NCI-H2227 (cell line): ENCODE measurements at regions not wholly inside any gene's neighbourhood (a gene's known extent, or its start where the extent isn't known, plus 50 kb on each side); places are given as distances from the start of the nearest gene placed in this dataset.

Experiments used
- DNase-seq: peaks from one replicate; lab custom pipeline; 2025; ENCODE audit not compliant: unreplicated experiment; lab: John Stamatoyannopoulos, UW

DNA sequence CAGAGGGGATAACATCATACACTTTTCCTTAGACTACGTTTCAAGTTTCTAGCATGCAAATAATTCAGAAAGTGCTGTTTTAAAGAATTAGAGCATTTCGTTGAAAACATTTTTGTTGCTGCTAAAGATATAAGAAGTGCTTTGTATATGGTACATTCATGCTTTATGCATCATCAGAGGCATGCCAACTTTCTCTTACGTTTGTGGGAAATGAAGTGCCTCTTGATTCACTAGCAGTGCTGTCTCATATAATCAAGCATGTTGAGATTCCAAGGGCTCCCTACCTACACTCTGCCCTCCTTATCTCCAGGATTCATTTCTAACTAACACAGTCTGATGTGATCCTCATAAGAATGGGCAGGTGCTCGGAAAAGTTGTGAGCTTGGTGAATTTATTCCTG is 748.6 kb upstream of the DDX18 start:
- DNase-seq, result no peak

DNA sequence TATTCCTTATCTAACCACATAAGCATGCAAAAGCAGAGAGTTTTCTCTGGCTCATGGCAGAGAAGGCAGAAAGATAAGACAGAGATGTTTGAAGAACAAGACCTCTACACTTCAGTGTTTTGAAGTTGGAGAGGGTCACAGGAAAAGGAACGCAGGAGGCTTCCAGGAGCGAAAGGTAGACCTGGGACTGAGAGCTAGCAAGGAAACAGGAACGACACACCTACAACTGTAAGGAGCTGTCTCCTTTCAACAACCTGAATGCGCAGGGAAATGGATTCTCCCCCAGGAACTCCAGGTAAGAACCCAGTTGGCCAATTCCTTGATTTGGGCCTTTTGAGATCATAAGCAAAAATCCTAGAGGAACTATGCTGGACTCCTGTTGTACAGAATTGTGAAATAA is 746.6 kb upstream of the DDX18 start:
- no peak for DNase-seq

DNA sequence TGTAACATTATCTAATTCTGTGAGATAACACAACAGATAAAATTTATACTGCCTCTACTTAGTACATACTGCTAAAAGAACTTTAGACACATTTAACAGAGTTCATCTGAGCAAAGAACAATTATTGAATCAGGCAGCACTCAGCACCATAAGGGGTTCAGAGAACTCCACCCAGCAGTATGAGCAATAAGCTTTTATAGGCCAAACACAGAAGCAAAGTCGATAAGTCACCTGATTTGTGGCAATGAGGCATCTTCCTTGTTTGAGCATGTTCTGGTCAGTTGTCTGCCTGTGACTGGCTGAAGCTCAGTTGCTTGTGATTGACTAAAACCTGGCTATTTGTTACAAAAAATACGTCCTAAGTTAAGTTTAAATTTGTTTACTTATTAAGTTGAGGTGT is 746.1 kb upstream of the DDX18 start:
- no peak for DNase-seq

- no peak for DNase-seq
These were observed 742.9 kb upstream of the DDX18 start for GRCh38 chr2:117071556-117072102.

- no peak for DNase-seq
These were observed 739.7 kb upstream of the DDX18 start for GRCh38 chr2:117074756-117075155.

- no peak for DNase-seq
These were observed 729.2 kb upstream of the DDX18 start for GRCh38 chr2:117085256-117085655.

GRCh38 chr2:117085737-117086136 is 728.8 kb upstream of the DDX18 start:
- DNase-seq, result no peak

GRCh38 chr2:117086174-117086942 is 728.1 kb upstream of the DDX18 start:
- no peak for DNase-seq

- DNase-seq, result no peak
These were observed 727.6 kb upstream of the DDX18 start for GRCh38 chr2:117086943-117087250.

DNA sequence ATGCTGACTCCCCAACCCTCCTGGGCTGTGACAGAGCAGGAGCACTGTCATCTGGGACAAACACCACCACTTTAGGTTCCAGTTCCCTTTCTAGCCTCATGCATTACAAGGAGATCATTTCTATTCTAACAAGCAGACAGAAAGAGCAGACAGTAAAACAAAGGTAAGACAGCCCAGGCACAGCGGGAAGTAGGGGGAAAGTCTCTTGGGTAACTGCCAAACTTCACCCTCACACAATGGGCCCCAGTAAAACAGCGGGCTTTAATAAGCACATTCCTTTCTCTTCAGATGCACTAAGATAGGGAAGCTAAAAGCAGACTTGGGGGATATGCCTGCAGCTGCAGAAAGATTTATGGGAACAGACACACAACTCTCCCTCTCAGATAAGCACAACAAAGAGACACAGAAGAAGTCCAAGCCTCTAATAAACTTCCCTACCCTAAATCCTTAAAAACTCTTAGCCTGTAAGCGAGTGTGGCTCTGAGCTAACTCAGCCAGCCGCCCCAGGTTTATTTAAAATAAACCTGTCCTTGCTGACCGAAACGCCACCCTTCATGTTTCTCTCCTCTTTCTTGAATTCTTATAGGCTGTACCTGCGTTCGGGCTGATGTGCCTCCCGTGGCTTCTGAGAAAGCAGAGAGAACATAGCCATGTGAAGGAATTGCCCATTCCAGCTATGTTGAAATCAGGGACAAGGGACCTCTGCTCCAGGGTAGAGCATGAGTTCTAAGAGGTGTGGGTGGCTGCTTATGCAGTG is 726.8 kb upstream of the DDX18 start:
- DNase-seq, result no peak

DNA sequence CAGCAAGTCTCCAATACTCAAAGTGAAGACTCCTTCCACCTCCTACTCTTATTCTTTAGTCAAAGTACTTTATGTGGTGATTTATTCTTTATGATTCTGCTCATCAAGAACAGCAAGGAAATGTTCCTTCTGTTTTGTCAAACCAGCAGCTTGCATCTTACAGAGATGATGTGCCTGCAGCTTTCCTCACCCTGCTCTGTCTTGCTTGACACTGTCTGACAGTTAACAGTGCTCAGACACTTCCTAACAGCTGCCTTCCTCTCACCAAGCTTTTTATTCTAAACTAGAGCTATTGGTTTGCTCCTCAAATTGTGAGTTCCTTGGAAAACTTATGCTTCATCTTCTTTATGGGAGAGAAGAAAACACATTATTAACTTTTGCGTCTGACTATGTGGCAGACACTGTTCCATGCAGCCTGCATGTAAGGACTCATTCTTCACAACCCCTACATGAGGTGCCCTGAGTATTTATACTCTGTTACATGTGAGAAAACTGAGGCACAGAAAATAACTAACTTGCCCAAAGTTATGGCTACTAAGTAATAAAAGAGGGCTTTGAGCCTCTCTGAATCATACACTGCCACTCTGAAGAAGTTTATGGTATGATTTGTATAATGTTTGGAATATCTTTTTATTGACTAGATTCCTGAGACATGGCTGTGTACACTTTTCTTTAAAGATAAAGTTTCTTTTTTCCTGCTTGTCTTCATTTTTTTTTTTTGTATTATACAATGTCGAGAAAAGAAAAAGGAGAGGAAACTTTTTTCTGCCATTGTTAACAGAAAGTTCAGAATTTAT is 723.3 kb upstream of the DDX18 start:
- no peak for DNase-seq

DNA sequence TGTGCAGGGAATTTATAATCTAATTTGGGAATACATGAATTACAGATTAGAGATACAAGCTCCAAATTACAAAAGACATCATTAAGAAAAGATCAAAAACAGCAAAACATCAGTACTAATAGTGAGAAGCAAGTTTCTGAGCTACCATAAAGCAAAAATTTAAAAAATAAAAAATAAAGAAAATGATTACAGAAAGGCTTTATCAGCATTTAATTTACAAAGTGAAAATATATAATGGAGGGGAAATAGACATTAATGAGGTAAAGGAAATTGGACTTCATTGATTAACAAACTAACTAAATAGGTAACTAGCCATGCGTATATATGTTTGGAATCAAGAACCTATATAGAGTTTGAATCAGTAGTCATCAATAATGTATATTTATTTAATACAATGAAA is 712.9 kb upstream of the DDX18 start:
- no peak for DNase-seq

DNA sequence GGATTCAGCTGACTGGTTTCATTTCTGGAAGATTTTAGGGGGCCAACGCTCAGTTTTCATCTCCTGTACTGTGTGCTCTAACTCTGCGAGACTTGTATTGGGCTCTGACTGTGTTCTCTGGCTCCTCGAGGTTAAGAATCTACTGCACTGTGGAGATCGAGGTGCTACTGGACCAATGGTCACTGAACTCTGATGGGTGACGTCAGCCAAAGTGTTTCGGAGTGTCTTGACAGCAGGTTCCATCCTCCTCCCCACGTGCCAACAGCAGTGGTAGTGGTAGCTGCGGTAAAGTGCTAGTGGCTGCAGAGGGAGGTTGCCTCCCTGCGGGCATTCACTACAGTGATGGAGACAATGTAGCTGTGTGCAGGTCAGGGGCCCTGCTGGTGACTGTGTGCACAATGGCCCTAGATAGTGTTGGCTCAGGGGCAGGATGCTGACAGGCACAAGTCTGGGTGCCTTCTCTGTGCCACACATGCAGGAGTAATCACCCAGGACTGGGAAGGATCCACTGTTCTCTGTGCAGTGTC is 705.7 kb upstream of the DDX18 start:
- no peak for DNase-seq

DNA sequence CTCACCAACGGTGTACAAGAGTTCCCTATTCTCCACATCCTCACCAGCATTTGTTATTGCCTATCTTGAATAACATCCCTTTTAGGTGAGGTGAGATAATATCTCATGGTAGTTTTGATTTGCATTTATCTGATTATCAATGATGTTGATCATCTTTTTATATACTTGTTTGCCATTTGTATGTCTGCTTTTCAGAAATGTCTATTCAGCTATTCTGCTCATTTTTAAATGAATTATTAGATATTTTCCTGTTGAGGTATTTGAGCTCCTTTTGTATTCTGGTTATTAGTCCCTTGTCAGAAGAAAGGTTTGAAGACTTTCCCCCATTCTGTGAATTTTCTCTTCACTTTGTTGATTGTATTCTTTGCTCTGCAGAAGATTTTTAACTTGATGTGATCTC is 695.5 kb upstream of the DDX18 start:
- DNase-seq, result no peak

DNA sequence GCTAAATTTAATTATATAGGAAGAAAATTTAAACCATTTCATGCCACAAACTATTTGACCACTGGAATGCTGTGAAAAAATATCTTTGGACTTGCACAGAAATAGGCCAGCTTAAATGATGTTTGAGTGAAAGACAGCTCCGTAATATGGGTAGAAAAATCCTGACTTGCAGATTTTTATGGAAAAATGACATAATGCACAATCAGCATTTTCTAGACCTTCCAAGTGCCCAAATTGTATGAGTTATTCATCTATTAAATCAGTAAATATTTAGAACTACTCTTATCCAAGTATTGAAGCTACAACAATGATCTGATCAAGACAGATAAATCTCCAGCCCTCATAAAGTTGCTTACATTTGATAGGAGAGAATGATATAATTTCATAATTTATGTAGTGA is 691.1 kb upstream of the DDX18 start:
- no peak for DNase-seq

DNA sequence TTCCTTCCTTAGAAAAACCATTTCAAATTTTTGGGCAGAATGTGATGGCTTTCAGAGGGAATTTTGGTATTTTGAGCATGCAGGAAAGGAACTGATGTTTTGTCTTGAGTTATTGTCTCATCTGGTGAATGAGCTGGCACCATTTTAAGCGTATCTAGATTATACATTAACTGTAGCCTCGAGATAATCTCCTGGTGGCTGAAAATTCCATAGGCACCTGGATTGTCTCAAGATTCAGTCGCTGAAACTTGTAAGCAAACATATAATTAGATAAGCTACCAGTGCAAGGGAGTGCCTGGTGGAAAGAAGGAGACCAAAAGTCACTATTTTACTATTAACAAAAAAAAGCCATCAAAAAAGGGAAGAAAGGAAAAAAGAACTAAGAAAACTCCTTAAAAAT is 687.8 kb upstream of the DDX18 start:
- DNase-seq, result no peak

DNA sequence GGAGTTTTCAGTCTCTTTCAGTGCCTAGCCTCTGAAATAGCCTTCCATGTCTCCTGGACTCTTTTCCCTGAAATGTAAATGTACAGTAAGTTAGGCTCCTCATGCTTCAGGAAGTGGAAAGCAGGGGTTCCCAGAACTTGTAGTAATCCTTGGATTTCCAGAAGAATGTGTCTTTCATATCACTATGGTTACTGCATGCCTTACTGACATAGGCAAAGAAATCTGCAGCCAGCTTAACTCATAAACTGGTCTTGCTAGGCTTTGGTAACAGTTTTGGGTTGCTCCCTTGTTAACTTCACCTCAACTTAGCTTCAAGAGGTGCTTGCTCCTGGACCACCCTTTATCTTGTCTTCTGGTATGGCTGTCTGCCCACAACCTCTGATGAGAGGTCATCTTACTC is 686.8 kb upstream of the DDX18 start:
- DNase-seq, result no peak

- no peak for DNase-seq
These were observed 686.0 kb upstream of the DDX18 start for GRCh38 chr2:117128461-117128860.

GRCh38 chr2:117137371-117137770 is 677.1 kb upstream of the DDX18 start:
- DNase-seq, result no peak

- DNase-seq, result no peak
These were observed 645.3 kb upstream of the DDX18 start for GRCh38 chr2:117169036-117169765.

GRCh38 chr2:117170897-117171296 is 643.6 kb upstream of the DDX18 start:
- no peak for DNase-seq
